ENCODE measurements at regions not wholly inside any gene's neighbourhood (a gene's known extent, or its start where the extent isn't known, plus 50 kb on each side); places are given as distances from the start of the nearest gene placed in this dataset.

- TF ChIP-seq, protein P1, sequence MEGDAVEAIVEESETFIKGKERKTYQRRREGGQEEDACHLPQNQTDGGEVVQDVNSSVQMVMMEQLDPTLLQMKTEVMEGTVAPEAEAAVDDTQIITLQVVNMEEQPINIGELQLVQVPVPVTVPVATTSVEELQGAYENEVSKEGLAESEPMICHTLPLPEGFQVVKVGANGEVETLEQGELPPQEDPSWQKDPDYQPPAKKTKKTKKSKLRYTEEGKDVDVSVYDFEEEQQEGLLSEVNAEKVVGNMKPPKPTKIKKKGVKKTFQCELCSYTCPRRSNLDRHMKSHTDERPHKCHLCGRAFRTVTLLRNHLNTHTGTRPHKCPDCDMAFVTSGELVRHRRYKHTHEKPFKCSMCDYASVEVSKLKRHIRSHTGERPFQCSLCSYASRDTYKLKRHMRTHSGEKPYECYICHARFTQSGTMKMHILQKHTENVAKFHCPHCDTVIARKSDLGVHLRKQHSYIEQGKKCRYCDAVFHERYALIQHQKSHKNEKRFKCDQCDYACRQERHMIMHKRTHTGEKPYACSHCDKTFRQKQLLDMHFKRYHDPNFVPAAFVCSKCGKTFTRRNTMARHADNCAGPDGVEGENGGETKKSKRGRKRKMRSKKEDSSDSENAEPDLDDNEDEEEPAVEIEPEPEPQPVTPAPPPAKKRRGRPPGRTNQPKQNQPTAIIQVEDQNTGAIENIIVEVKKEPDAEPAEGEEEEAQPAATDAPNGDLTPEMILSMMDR (IDR thresholded peaks at IDR 0.05; ENCODE audit: insufficient read depth, low read depth, low read length), result no peak
- TF ChIP-seq EZH2 (IDR thresholded peaks at IDR 0.05; ENCODE audit: insufficient read depth, low read length), result no peak
Measured at GRCh38 chr5:112597831-112598230, 139.9 kb upstream of the APC start.

Data from astrocyte (in vitro differentiated cells and primary cell).